NB4 (cell line): ENCODE measurements at regions not wholly inside any gene's neighbourhood (a gene's known extent, or its start where the extent isn't known, plus 50 kb on each side); places are given as distances from the start of the nearest gene placed in this dataset.

ENCODE experiments used
- DNase-seq: peaks from one replicate; pipeline ENCODE4 v3.0.0; 2010; ENCODE audit warnings: low read depth
- H3K4me3 ChIP-seq: one replicate; pipeline ENCODE4 v1.5.1; 2011; ENCODE audit warnings: mild to moderate bottlenecking, low read depth, low read length, moderate library complexity
- CTCF ChIP-seq: IDR thresholded peaks from one replicate; pipeline ENCODE4 v1.5.1; 2012; ENCODE audit warnings: low read depth, low read length
- MAX ChIP-seq: IDR thresholded peaks from 2 replicates; pipeline ENCODE4 v1.6.1; 2011; ENCODE audit warnings: low read depth, low read length
- MYC ChIP-seq: IDR thresholded peaks from 2 replicates; pipeline ENCODE4 v1.6.1; 2011; ENCODE audit warnings: low read depth, low read length
- POLR2A ChIP-seq: IDR thresholded peaks from 2 replicates; pipeline ENCODE4 v1.6.1; 2011; ENCODE audit warnings: mild to moderate bottlenecking; ENCODE audit not compliant: insufficient read length; ENCODE audit errors: extremely low read depth

- TF ChIP-seq MAX, result no peak
- no peak for TF ChIP-seq CTCF
- TF ChIP-seq MYC, result no peak
- TF ChIP-seq POLR2A, result no peak
- DNase-seq, result no peak
- H3K4me3 ChIP-seq, result no peak overlapping the region
These were observed 312.0 kb downstream of the OLFM4 start for GRCh38 chr13:53340505-53341143.

DNA sequence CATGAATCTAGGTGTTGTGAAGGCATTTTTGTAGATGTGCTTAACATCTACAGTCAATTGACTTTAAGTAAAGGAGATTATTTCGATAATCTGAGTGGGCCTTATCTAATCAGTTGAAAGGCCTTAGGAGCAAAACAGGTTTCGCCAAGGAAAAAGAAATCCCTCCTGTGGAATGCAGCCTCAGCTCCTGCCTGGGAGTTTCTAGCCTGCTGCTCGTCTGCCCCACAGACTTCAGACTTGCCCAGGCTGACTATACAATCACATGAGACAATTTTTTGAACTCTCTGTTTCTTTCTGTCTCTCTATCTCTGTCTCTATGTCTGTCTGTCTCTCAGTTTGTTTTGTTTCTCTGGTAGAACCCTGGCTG lies 312.5 kb downstream of the OLFM4 start:
- no peak for DNase-seq
- H3K4me3 ChIP-seq, result no peak overlapping the region
- no peak for TF ChIP-seq MAX
- TF ChIP-seq POLR2A, result no peak
- TF ChIP-seq CTCF, result no peak
- TF ChIP-seq MYC, result no peak

- no peak for TF ChIP-seq POLR2A
- no peak for TF ChIP-seq MYC
- no peak for TF ChIP-seq CTCF
- TF ChIP-seq MAX, result no peak
- no peak overlapping the region for H3K4me3 ChIP-seq
- DNase-seq, result no peak
These were observed 314.2 kb downstream of the OLFM4 start for GRCh38 chr13:53342623-53343360.

DNA sequence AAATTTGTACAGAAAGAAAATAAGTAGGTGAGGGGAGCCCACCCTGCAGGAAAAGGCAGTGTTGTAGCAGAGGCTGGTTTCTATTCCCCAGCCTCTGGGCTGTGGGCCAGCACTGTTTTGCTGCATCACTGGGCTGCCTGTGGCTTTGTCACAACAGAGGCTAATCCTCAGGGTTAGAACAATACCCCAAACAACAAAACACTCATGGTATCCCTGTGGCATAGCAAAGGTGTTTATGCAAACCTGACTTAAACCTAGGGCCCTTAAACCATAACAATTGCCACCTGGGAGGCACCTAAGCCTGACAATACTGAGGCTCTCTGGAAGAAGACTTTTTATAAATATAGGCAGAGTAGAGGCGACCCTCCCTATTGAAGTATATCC lies 314.7 kb downstream of the OLFM4 start:
- TF ChIP-seq MAX (no peak), POLR2A (no peak), CTCF (no peak), MYC (no peak)
- DNase-seq, result no peak
- no peak overlapping the region for H3K4me3 ChIP-seq

GRCh38 chr13:53351021-53351420 lies 322.4 kb downstream of the OLFM4 start:
- no peak overlapping the region for H3K4me3 ChIP-seq
- DNase-seq, result no peak
- TF ChIP-seq MAX (no peak), POLR2A (no peak), CTCF (no peak), MYC (no peak)
